T-helper 2 cell treated with Interferon-gamma antibody and Interleukin-4, amounts not matched to agents 5 μg/mL and 100 μg/mL, for 36 hours (primary cell): ENCODE measurements at regions not wholly inside any gene's neighbourhood (a gene's known extent, or its start where the extent isn't known, plus 50 kb on each side); places are given as distances from the start of the nearest gene placed in this dataset.

Experiments used
- DNase-seq: peaks from one replicate; pipeline ENCODE4 v3.0.0; 2021; ENCODE audit warnings: low spot score
- H3K27ac Mint-ChIP-seq: one replicate; pipeline ENCODE4 v1.8.0; 2021; ENCODE audit warnings: mild to moderate bottlenecking, mixed read lengths
- H3K27me3 Mint-ChIP-seq: one replicate; pipeline ENCODE4 v1.8.0; 2021; ENCODE audit warnings: low read depth, mixed read lengths
- H3K36me3 Mint-ChIP-seq: one replicate; pipeline ENCODE4 v1.8.0; 2021; ENCODE audit warnings: low read depth, mixed read lengths
- H3K4me1 Mint-ChIP-seq: one replicate; pipeline ENCODE4 v1.8.0; 2021; ENCODE audit warnings: low read depth, mixed read lengths
- H3K4me3 Mint-ChIP-seq: one replicate; pipeline ENCODE4 v1.8.0; 2022; ENCODE audit warnings: mild to moderate bottlenecking, moderate library complexity, mixed read lengths
- H3K9me3 Mint-ChIP-seq: one replicate; pipeline ENCODE4 v1.8.0; 2021; ENCODE audit warnings: mixed read lengths

GRCh38 chr12:46918631-46919030 is 92.8 kb upstream of the SLC38A4 start:
- no peaks in the 10 kb centered on the region for H3K4me1 Mint-ChIP-seq

DNA sequence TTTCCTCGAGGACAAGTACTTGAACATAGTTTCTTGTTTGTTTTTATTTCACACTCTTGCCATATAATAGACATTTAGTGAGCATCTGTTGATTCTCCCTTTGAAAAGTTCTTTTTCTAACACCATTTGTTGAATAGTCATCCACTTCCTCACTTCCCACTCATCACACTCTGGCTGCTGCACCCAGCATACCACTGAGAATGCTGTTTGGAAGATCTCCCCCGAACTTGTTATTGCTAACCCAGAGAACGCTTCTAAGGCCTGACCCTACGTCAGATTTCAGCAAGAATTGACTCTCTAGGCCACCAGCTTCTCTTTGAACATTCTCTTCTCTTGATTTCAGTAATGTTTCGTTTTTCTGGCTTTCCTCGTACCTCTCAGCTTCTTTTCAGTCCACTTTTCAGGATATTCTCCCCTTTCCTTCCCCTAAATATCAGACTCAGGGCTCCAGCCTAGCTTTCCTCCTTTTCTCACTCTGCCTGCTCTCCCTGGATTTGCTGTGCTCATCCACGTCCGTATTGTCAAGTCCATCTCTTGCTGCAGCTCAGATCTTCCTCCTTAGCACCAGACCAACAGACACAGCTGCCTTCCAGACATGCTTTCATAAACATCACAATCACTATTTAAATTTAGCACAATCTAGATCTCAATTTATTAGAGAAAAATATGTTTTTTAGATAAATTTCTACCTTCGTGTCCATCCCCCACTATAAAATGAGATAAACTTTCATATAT is 94.0 kb upstream of the SLC38A4 start:
- Mint-ChIP-seq H3K9me3 (no peaks in the 10 kb centered on the region), H3K27me3 (peaks cover 2% of the 10 kb centered on the region), H3K27ac (no peak overlapping the region), H3K36me3 (no peaks in the 10 kb centered on the region), H3K4me3 (no peak overlapping the region), H3K4me1 (no peaks in the 10 kb centered on the region)
- no peak for DNase-seq

More at GRCh38 chr12:46918631-46919030, 92.8 kb upstream of the SLC38A4 start:
- Mint-ChIP-seq H3K9me3 (no peaks in the 10 kb centered on the region), H3K27ac (no peak overlapping the region), H3K27me3 (peaks cover 4% of the 10 kb centered on the region), H3K36me3 (no peaks in the 10 kb centered on the region), H3K4me3 (no peak overlapping the region)
- no peak for DNase-seq

DNA sequence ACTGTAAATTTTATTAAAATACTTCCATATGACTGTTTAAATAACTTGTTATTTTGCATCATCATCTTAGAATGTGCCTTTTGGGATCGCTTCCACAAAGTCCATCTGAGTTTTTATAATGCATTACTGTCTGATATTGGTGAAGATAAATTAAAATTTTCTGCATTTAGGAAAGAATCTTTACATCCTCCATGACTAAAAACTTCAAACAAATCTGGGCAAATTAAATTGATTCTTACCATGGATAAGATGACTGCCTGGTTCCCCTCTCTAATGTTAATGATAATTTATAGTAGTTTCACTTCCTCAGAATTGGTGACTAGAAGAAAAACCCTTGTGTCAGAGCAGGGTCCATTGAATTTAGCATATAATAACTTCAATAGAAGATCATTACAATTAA is 94.7 kb upstream of the SLC38A4 start:
- H3K9me3 Mint-ChIP-seq = no peaks in the 10 kb centered on the region
- H3K27ac Mint-ChIP-seq = no peak overlapping the region
- no peak overlapping the region for H3K4me3 Mint-ChIP-seq
- no peaks in the 10 kb centered on the region for H3K4me1 Mint-ChIP-seq
- DNase-seq = no peak
- H3K36me3 Mint-ChIP-seq = no peaks in the 10 kb centered on the region
- H3K27me3 Mint-ChIP-seq = peaks cover 5% of the 10 kb centered on the region

DNA sequence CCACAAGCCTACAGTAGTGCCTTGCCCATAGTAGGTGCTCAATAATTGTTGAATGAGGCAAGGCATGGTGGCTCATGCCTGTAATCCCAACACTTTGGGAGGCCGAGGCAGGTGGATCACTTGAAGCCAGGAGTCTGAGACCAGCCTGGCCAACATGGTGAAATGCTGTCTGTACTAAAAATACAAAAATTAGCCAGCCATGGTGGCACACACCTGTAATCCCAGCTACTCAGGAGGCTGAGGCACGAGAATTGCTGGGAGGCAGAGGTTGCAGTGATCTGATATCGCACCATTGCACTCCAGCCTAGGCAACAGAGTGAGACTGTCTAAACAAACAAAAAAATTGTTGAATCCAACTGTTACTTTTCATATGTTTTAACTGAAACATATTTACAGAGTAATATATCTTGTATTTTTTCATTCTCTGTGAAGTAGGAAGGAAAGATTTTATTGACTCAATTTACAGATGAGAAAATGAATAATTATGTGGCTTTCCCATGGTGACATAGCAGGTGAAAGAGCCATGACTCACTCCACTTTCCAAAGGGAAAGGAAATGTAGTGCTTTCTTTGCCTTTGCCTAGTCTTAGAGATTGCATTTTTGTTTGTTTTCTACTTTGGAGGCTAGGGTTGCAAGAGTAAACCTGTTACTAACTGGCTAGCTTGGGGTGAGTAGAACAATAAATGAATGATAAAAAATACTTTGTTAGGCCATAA is 95.4 kb upstream of the SLC38A4 start:
- H3K9me3 Mint-ChIP-seq = no peaks in the 10 kb centered on the region
- peaks cover 9% of the 10 kb centered on the region for H3K27me3 Mint-ChIP-seq
- no peak for DNase-seq
- H3K4me3 Mint-ChIP-seq = no peak overlapping the region
- no peak overlapping the region for H3K27ac Mint-ChIP-seq
- H3K4me1 Mint-ChIP-seq = no peaks in the 10 kb centered on the region
- H3K36me3 Mint-ChIP-seq = no peaks in the 10 kb centered on the region

DNA sequence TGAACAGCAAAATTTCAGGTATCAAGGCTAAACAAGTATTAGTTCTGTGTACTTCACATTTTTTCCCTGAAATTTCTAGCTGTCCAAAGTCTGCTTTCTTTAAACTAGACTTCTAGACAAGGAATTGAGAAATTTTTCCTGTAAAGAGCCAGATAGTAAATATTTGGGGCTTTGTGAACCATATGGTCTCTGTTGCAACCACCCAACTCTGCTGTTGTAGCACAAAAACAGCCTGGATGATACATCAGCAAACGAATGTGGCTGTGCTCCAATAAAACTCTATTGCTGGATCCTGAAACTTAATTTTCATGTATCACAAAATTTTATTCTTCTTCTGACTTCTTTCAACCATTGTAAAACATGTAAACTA is 96.0 kb upstream of the SLC38A4 start:
- Mint-ChIP-seq H3K4me1 (no peaks in the 10 kb centered on the region), H3K9me3 (no peaks in the 10 kb centered on the region), H3K4me3 (no peak overlapping the region), H3K36me3 (no peaks in the 10 kb centered on the region), H3K27me3 (peaks cover 9% of the 10 kb centered on the region), H3K27ac (no peak overlapping the region)
- DNase-seq = no peak

DNA sequence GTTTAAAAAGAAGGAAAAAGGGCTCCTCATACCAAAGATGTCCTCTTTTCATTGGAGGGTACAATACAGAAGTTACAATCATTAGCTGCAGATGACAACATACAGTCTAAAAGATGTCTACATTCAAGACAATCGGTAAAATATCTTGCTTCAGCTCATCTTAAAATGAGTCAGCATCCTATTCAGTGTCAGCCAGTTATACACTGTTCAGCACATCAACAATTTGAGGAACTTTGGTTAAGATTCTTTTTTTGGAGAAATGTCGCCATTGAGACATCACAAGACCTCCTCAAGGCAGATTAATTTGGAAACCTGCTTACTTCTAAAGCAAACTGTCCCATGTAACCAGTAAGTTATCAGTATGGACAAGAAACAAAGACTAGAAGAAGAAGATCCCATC is 100.7 kb upstream of the SLC38A4 start:
- Mint-ChIP-seq H3K27ac (no peak overlapping the region), H3K9me3 (no peaks in the 10 kb centered on the region), H3K4me3 (no peak overlapping the region), H3K27me3 (peaks cover 15% of the 10 kb centered on the region), H3K36me3 (no peaks in the 10 kb centered on the region), H3K4me1 (no peaks in the 10 kb centered on the region)
- DNase-seq = no peak

- no peak overlapping the region for H3K4me3 Mint-ChIP-seq
- H3K27me3 Mint-ChIP-seq = peaks cover 18% of the 10 kb centered on the region
- no peak overlapping the region for H3K27ac Mint-ChIP-seq
- H3K36me3 Mint-ChIP-seq = no peaks in the 10 kb centered on the region
- no peaks in the 10 kb centered on the region for H3K4me1 Mint-ChIP-seq
- H3K9me3 Mint-ChIP-seq = no peaks in the 10 kb centered on the region
- no peak for DNase-seq
These were observed 104.3 kb upstream of the SLC38A4 start for GRCh38 chr12:46930101-46930500.

- Mint-ChIP-seq H3K27me3 (peaks cover 24% of the 10 kb centered on the region), H3K9me3 (no peaks in the 10 kb centered on the region), H3K36me3 (no peaks in the 10 kb centered on the region), H3K27ac (no peak overlapping the region), H3K4me1 (no peaks in the 10 kb centered on the region), H3K4me3 (no peak overlapping the region)
- no peak for DNase-seq
These were observed 108.2 kb upstream of the SLC38A4 start for GRCh38 chr12:46933947-46934346.

DNA sequence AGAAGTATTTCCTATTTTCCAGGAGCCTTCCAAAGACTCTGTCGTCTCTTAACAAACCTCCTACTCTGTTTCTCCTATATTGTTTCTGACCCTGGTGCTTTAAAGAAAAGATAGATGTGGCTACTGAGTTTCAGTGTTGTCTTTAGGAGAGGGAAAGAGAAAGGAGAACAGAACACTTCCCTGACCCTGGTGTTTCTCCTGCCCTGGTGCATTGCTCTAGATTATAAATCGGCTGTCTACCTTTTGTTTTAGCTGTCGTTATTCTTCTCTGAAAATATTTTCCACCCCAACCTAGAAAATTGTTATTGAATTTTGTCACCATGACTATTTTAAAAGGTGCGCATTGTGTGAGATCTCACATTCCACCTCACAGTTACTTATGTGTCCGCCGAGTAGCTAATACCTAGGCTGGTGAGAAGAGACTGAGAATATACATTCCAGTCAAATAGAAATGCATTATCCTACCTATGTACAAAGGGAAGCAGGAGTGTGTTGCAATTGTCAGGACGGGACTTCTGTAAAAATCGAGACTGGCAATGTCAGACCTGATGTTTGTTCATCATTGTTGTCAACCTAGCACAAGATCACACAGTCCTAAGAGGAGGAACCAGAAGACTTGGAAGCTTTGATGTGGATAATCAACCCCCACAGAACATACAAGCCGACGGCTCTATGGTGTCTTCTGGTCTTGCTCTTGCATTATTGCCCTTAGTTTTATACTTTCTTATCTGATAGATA is 108.7 kb upstream of the SLC38A4 start:
- Mint-ChIP-seq H3K36me3 (no peaks in the 10 kb centered on the region), H3K9me3 (no peaks in the 10 kb centered on the region), H3K27me3 (peaks cover 24% of the 10 kb centered on the region), H3K4me3 (no peak overlapping the region), H3K27ac (no peak overlapping the region), H3K4me1 (no peaks in the 10 kb centered on the region)
- DNase-seq = no peak

DNA sequence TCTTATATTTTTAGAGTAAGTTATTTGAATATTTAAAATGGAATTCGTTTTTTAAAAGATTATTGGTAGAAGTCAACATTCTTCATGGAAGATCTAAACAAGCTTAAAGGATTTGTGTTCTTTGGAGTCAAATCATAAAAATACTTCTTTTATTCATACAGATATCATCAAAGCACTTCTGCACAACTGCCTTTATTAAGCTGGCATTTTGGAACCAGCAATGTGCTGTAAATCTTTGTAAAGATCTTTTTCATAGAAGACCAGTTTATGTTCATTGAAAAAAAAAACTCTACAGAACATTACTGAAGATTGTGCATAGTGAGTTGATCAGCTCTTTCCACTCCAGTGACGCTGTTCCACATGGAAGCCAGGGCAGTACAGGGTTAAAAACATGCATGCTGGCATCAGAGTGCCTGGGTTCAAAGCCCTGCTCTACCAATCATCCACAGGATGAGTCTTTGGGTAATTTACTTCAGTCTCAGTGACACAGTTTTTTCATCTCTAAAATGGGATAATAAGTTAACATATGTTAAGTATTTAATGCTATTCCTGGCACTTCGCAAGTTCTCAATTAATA is 109.6 kb upstream of the SLC38A4 start:
- DNase-seq = no peak
- Mint-ChIP-seq H3K9me3 (no peaks in the 10 kb centered on the region), H3K27ac (no peak overlapping the region), H3K36me3 (no peaks in the 10 kb centered on the region), H3K27me3 (peaks cover 22% of the 10 kb centered on the region), H3K4me1 (no peaks in the 10 kb centered on the region), H3K4me3 (no peak overlapping the region)

GRCh38 chr12:46936042-46936441 is 110.2 kb upstream of the SLC38A4 start:
- DNase-seq = no peak
- H3K4me3 Mint-ChIP-seq = no peak overlapping the region
- H3K27me3 Mint-ChIP-seq = peaks cover 22% of the 10 kb centered on the region
- H3K27ac Mint-ChIP-seq = no peak overlapping the region
- H3K9me3 Mint-ChIP-seq = no peaks in the 10 kb centered on the region
- H3K4me1 Mint-ChIP-seq = no peaks in the 10 kb centered on the region
- no peaks in the 10 kb centered on the region for H3K36me3 Mint-ChIP-seq

DNA sequence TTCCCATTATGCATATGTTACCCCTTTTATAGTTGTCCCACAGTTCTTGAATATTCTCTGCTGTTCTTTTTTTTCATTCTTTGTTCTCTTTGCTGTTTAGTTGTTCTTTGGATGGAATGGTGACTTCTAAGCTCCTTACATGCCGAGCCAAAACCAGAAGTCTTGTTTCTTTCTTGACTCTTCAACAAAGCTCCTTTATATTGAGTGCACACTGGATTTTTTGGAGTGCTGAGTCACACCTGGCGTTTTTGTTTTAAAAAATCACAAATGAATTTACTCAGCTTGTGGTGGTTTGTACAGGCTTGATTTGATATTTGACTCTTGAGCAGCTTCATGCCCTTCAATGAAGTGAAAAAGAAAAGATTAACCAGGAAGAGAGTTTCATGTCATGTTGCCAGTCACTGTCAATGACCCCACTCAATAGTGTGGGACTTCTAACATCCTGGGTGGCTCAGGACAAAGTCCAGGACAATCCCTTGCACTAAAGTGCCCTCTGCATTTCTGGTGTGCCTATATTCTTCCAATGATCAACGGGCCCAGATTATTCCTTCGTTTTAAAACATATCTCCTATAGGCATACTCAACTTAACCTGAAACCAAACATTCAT is 112.4 kb upstream of the SLC38A4 start:
- Mint-ChIP-seq H3K36me3 (no peaks in the 10 kb centered on the region), H3K27me3 (peaks cover 20% of the 10 kb centered on the region), H3K27ac (no peak overlapping the region), H3K4me1 (no peaks in the 10 kb centered on the region), H3K9me3 (no peaks in the 10 kb centered on the region), H3K4me3 (no peak overlapping the region)
- no peak for DNase-seq

DNA sequence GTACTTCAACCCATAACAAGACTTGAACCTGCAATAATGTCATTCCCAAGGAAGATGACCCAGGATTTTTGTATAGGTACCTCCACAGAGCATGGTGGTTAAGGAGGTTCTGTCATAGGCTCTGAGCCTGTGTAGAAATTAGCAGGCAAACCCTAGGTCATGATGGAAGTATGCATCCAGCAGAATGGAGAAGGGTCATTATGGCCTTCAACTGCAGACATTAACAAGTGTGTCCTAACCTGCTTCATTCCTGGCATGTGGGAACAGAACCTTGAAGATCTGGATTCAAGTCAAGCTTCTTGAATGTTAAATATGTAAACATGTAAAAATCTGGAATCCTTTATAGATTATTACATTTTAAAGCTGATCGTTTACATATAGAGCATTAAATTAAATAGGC is 116.2 kb upstream of the SLC38A4 start:
- no peak overlapping the region for H3K27ac Mint-ChIP-seq
- no peaks in the 10 kb centered on the region for H3K9me3 Mint-ChIP-seq
- H3K27me3 Mint-ChIP-seq = peaks cover 4% of the 10 kb centered on the region
- H3K4me1 Mint-ChIP-seq = no peaks in the 10 kb centered on the region
- H3K36me3 Mint-ChIP-seq = no peaks in the 10 kb centered on the region
- H3K4me3 Mint-ChIP-seq = no peak overlapping the region
- DNase-seq = no peak

DNA sequence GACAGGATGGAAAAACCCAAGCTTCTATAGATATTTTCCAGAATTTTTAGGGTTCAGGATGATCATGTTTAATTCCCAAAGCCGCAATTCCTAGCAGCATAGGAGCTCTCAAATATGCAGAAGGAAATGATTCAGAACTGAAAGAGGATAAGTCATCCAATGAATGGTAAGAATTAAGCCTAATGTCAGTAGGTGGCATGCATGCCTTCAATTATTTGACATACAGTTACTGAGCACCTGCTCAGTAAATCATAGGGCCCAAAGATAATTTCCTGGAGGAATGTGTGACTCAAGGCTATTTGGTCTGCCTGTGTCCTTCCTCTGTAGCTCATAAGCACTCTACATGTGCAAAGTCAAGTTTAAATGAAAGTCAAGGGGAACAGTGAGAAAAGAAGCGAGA is 116.8 kb upstream of the SLC38A4 start:
- H3K36me3 Mint-ChIP-seq = no peaks in the 10 kb centered on the region
- no peak overlapping the region for H3K4me3 Mint-ChIP-seq
- no peak for DNase-seq
- H3K9me3 Mint-ChIP-seq = no peaks in the 10 kb centered on the region
- no peaks in the 10 kb centered on the region for H3K4me1 Mint-ChIP-seq
- H3K27me3 Mint-ChIP-seq = peaks cover 4% of the 10 kb centered on the region
- H3K27ac Mint-ChIP-seq = no peak overlapping the region
